ENCODE measurements at regions not wholly inside any gene's neighbourhood (a gene's known extent, or its start where the extent isn't known, plus 50 kb on each side); places are given as distances from the start of the nearest gene placed in this dataset.

GRCh38 chr5:32842813-32843530, 131.9 kb downstream of the NPR3 start:
- TF ChIP-seq CTCF (IDR thresholded peaks at IDR 0.05; ENCODE audit: insufficient read depth, low read depth, low read length, missing control alignments) = no peak
- DNase-seq (ENCODE audit: low read depth) = peak; percentile 90
- H3K4me3 ChIP-seq (ENCODE audit: low read length) = no peak overlapping the region

- no peak for TF ChIP-seq CTCF (IDR thresholded peaks at IDR 0.05; ENCODE audit: insufficient read depth, low read depth, low read length, missing control alignments)
- DNase-seq (ENCODE audit: low read depth) = no peak
- no peak overlapping the region for H3K4me3 ChIP-seq (ENCODE audit: low read length)
These were observed 132.4 kb downstream of the NPR3 start for GRCh38 chr5:32843531-32843895.

- no peak for TF ChIP-seq CTCF (IDR thresholded peaks at IDR 0.05; ENCODE audit: insufficient read depth, low read depth, low read length, missing control alignments)
- no peak overlapping the region for H3K4me3 ChIP-seq (ENCODE audit: low read length)
- DNase-seq (ENCODE audit: low read depth) = no peak
These were observed 134.1 kb downstream of the NPR3 start for GRCh38 chr5:32845171-32845570.

- no peak for TF ChIP-seq CTCF (IDR thresholded peaks at IDR 0.05; ENCODE audit: insufficient read depth, low read depth, low read length, missing control alignments)
- H3K4me3 ChIP-seq (ENCODE audit: low read length) = no peak overlapping the region
- DNase-seq (ENCODE audit: low read depth) = no peak
These were observed 137.0 kb downstream of the NPR3 start for GRCh38 chr5:32848120-32848519.

GRCh38 chr5:32848681-32849080, 137.6 kb downstream of the NPR3 start:
- TF ChIP-seq CTCF (IDR thresholded peaks at IDR 0.05; ENCODE audit: insufficient read depth, low read depth, low read length, missing control alignments) = no peak
- DNase-seq (ENCODE audit: low read depth) = no peak
- H3K4me3 ChIP-seq (ENCODE audit: low read length) = no peak overlapping the region

GRCh38 chr5:32850817-32851496, 139.8 kb downstream of the NPR3 start:
- H3K4me3 ChIP-seq (ENCODE audit: low read length) = no peak overlapping the region
- no peak for DNase-seq (ENCODE audit: low read depth)
- TF ChIP-seq CTCF (IDR thresholded peaks at IDR 0.05; ENCODE audit: insufficient read depth, low read depth, low read length, missing control alignments) = no peak

All from epithelial cell of esophagus (primary cell).